HepG2 (cell line): ENCODE measurements at regions not wholly inside any gene's neighbourhood (a gene's known extent, or its start where the extent isn't known, plus 50 kb on each side); places are given as distances from the start of the nearest gene placed in this dataset.
A peak's percentile ranks its signal among the peaks of the same experiment; 100 is the strongest.

ENCODE experiments used
- DMTF1 ChIP-seq: sonication (generic); formaldehyde crosslinking; IDR thresholded peaks from 2 replicates; pipeline ENCODE4 v1.4.0; 2020; ENCODE audit warnings: mild to moderate bottlenecking, missing genetic modification reagents
- ESRRA ChIP-seq: sonication (generic); formaldehyde crosslinking; IDR thresholded peaks from 2 replicates; pipeline ENCODE4 v1.5.1; 2020; ENCODE audit warnings: mild to moderate bottlenecking, low read depth, missing genetic modification reagents
- HNF4A ChIP-seq: sonication (generic); formaldehyde crosslinking; IDR thresholded peaks from 2 replicates; pipeline ENCODE4 v1.4.0; 2020; ENCODE audit warnings: missing genetic modification reagents
- PRMT3 ChIP-seq: sonication (generic); formaldehyde crosslinking; IDR thresholded peaks from 2 replicates; pipeline ENCODE4 v1.8.1; 2022; ENCODE audit warnings: low read depth, mild to moderate bottlenecking, moderate library complexity, missing genetic modification reagents, borderline replicate concordance
- TARDBP ChIP-seq: sonication (generic); formaldehyde crosslinking; IDR thresholded peaks from 2 replicates; pipeline ENCODE4 v1.8.0; 2022; ENCODE audit warnings: mild to moderate bottlenecking, missing genetic modification reagents
- ZEB1 ChIP-seq: IDR thresholded peaks from 2 replicates; pipeline ENCODE4 v1.6.1; 2012; ENCODE audit warnings: mild to moderate bottlenecking, low read depth, inconsistent platforms; ENCODE audit not compliant: insufficient replicate concordance
- ZNF343 ChIP-seq: sonication (generic); formaldehyde crosslinking; IDR thresholded peaks from 2 replicates; pipeline ENCODE4 v1.4.0; 2020; ENCODE audit warnings: mild to moderate bottlenecking, missing genetic modification reagents
- ZSCAN30 ChIP-seq: sonication (generic); formaldehyde crosslinking; IDR thresholded peaks from 2 replicates; pipeline ENCODE4 v1.5.0; 2020; ENCODE audit warnings: mild to moderate bottlenecking, missing genetic modification reagents
- TF ChIP-seq, protein P1 (sequence below): sonication (generic); formaldehyde crosslinking; IDR thresholded peaks from 2 replicates; pipeline ENCODE4 v1.8.0; 2022; ENCODE audit warnings: mild to moderate bottlenecking, missing genetic modification reagents
- TF ChIP-seq, protein P2 (sequence below): sonication (generic); formaldehyde crosslinking; IDR thresholded peaks from 2 replicates; pipeline ENCODE4 v1.8.1; 2023; ENCODE audit warnings: mild to moderate bottlenecking, moderate library complexity, missing genetic modification reagents
- TF ChIP-seq, protein P3 (sequence below): sonication (generic); formaldehyde crosslinking; IDR thresholded peaks from 2 replicates; pipeline ENCODE4 v1.4.0; 2020; ENCODE audit warnings: missing genetic modification reagents, mild to moderate bottlenecking, borderline replicate concordance

- TF ChIP-seq, protein P1, sequence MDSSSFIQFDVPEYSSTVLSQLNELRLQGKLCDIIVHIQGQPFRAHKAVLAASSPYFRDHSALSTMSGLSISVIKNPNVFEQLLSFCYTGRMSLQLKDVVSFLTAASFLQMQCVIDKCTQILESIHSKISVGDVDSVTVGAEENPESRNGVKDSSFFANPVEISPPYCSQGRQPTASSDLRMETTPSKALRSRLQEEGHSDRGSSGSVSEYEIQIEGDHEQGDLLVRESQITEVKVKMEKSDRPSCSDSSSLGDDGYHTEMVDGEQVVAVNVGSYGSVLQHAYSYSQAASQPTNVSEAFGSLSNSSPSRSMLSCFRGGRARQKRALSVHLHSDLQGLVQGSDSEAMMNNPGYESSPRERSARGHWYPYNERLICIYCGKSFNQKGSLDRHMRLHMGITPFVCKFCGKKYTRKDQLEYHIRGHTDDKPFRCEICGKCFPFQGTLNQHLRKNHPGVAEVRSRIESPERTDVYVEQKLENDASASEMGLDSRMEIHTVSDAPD: peak; percentile 30; the same call in 1 of the 2 replicates
- no peak for TF ChIP-seq ZNF343
- no peak for TF ChIP-seq PRMT3 (CRISPR knock-in tag)
- peak; percentile 34 for TF ChIP-seq ZEB1
- TF ChIP-seq DMTF1 (CRISPR knock-in tag): no peak
- TF ChIP-seq TARDBP: 0 out of 2 replicates have a peak, but pooled peaks have one; percentile 18
- TF ChIP-seq, protein P2, sequence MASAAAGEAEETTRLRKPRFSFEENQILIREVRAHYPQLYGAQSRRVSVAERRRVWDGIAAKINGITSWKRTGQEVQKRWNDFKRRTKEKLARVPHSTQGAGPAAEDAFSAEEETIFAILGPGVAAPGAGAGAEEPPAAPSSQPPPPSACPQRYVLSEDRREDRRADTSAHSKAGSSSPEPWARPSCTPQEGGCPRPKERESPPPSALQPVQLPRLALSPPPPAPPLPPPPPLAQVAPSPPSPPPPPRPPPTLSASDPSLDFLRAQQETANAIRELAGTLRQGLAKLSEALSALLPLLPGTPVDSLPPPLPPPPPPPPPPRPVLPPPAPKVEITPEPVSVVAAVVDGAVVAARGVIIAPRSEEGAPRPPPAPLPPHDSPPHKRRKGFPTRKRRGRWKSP (CRISPR knock-in tag): no peak
- TF ChIP-seq, protein P3, sequence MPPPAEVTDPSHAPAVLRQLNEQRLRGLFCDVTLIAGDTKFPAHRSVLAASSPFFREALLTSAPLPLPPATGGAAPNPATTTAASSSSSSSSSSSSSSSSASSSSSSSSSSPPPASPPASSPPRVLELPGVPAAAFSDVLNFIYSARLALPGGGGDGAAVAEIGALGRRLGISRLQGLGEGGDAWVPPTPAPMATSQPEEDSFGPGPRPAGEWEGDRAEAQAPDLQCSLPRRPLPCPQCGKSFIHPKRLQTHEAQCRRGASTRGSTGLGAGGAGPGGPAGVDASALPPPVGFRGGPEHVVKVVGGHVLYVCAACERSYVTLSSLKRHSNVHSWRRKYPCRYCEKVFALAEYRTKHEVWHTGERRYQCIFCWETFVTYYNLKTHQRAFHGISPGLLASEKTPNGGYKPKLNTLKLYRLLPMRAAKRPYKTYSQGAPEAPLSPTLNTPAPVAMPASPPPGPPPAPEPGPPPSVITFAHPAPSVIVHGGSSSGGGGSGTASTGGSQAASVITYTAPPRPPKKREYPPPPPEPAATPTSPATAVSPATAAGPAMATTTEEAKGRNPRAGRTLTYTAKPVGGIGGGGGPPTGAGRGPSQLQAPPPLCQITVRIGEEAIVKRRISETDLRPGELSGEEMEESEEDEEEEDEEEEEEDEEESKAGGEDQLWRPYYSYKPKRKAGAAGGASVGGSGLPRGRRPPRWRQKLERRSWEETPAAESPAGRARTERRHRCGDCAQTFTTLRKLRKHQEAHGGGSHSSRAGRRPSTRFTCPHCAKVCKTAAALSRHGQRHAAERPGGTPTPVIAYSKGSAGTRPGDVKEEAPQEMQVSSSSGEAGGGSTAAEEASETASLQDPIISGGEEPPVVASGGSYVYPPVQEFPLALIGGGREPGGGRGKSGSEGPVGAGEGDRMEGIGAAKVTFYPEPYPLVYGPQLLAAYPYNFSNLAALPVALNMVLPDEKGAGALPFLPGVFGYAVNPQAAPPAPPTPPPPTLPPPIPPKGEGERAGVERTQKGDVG: no peak
- peak; percentile 33; the same call in 1 of the 2 replicates for TF ChIP-seq HNF4A (CRISPR knock-in tag)
- no peak for TF ChIP-seq ZSCAN30
- 0 out of 2 replicates have a peak, but pooled peaks have one; percentile 46 for TF ChIP-seq ESRRA (CRISPR knock-in tag)
These were observed 54.9 kb upstream of the NT5E start (continued) for GRCh38 chr6:85394853-85395538.
